ENCODE measurements at regions not wholly inside any gene's neighbourhood (a gene's known extent, or its start where the extent isn't known, plus 50 kb on each side); places are given as distances from the start of the nearest gene placed in this dataset.

DNA sequence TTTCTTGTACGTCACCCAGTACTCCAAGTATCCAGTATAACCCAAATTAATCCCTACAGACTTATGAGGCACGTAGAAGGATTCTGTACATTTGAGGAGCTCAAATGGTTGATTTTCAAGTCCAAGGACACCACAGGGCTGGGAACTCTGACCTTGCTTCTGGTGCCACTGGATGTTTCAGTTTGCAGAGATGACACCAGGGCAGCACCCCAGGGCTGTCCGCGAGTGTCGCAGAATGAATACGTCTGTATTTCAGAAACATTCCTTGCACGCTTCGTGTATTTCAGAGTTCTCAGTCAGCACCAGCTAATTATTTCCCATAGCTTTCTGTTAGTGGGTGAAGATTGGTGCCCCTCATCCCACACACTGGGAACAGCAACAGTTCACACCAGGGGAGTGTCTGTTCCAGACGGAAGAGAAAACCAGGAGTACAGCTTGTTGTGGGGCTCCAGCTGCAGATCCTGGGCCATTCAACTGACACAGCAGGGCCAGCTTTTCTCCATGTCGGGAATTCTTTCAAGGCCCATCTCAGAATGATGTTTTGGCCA is 159.2 kb downstream of the RHOU start:
- H3K27me3 Mint-ChIP-seq (ENCODE audit: low read depth in 2 of 2), result peaks cover 0 to 7% of the 10 kb centered on the region in 2 donors
- Histone ChIP-seq H3K4me3 (ENCODE audit: low read length) (no peak overlapping the region), H3K27me3 (ENCODE audit: control insufficient read depth, insufficient read depth, low read length) (no peaks in the 10 kb centered on the region), H3K9me3 (ENCODE audit: control insufficient read depth, insufficient read depth, low read length) (no peaks in the 10 kb centered on the region), H3K4me1 (ENCODE audit: control insufficient read depth, insufficient read depth, low read length) (peaks cover 6% of the 10 kb centered on the region), H3K36me3 (ENCODE audit: control insufficient read depth, insufficient read depth, low read length) (no peaks in the 10 kb centered on the region), H3K27ac (ENCODE audit: low read length) (no peak overlapping the region)
- H3K4me1 Mint-ChIP-seq, result no peaks in the 10 kb centered on the region
- TF ChIP-seq, protein P1, sequence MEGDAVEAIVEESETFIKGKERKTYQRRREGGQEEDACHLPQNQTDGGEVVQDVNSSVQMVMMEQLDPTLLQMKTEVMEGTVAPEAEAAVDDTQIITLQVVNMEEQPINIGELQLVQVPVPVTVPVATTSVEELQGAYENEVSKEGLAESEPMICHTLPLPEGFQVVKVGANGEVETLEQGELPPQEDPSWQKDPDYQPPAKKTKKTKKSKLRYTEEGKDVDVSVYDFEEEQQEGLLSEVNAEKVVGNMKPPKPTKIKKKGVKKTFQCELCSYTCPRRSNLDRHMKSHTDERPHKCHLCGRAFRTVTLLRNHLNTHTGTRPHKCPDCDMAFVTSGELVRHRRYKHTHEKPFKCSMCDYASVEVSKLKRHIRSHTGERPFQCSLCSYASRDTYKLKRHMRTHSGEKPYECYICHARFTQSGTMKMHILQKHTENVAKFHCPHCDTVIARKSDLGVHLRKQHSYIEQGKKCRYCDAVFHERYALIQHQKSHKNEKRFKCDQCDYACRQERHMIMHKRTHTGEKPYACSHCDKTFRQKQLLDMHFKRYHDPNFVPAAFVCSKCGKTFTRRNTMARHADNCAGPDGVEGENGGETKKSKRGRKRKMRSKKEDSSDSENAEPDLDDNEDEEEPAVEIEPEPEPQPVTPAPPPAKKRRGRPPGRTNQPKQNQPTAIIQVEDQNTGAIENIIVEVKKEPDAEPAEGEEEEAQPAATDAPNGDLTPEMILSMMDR (IDR thresholded peaks at IDR 0.05), result no peak
- no peaks in the 10 kb centered on the region for H3K36me3 Mint-ChIP-seq
- no peak overlapping the region for H3K27ac Mint-ChIP-seq
- no peak overlapping the region for H3K4me3 Mint-ChIP-seq
- ATAC-seq (no peak), DNase-seq (no peak)
- intact Hi-C loops (cut with micrococcal nuclease), result no loop called here
- no peaks in the 10 kb centered on the region for H3K9me3 Mint-ChIP-seq
- WGBS (ENCODE audit: insufficient coverage), result 99% methylated on average over 10 of the region's 10 CpGs

DNA sequence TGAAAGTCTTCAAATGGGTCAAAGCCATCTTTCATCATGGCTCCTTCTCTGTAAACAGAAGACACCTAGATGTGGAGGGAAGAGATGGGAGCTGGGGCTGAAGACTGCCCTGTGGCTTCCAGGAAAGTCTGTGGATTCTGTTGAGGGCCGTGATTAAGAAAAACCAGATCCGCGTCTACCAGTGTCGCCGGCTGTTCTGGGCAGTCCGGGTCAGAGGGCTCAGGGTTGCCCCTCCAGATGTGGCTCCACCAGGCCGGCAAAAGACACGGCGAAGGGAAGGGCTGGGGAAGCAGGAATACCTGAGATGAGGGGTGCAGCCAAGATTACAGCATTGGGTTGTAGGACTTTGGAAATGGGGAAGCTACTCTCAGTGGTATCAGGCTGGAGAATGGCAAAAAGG is 162.6 kb downstream of the RHOU start:
- Mint-ChIP-seq H3K36me3 (no peaks in the 10 kb centered on the region), H3K27me3 (ENCODE audit: low read depth in 2 of 2) (peaks cover 0 to 7% of the 10 kb centered on the region in 2 donors), H3K9me3 (no peaks in the 10 kb centered on the region), H3K4me1 (no peaks in the 10 kb centered on the region), H3K4me3 (no peak overlapping the region), H3K27ac (no peak overlapping the region)
- DNase-seq, result no peak
- Histone ChIP-seq H3K36me3 (ENCODE audit: control insufficient read depth, insufficient read depth, low read length) (no peaks in the 10 kb centered on the region), H3K27ac (ENCODE audit: low read length) (no peak overlapping the region), H3K27me3 (ENCODE audit: control insufficient read depth, insufficient read depth, low read length) (no peaks in the 10 kb centered on the region), H3K4me1 (ENCODE audit: control insufficient read depth, insufficient read depth, low read length) (peaks cover 6% of the 10 kb centered on the region), H3K4me3 (ENCODE audit: low read length) (no peak overlapping the region), H3K9me3 (ENCODE audit: control insufficient read depth, insufficient read depth, low read length) (no peaks in the 10 kb centered on the region)
- no peak for ATAC-seq
- intact Hi-C loops (cut with micrococcal nuclease), result no loop called here
- WGBS (ENCODE audit: insufficient coverage), result 95% methylated on average over 9 of the region's 9 CpGs
- TF ChIP-seq, protein P1 (IDR thresholded peaks at IDR 0.05), result no peak

DNA sequence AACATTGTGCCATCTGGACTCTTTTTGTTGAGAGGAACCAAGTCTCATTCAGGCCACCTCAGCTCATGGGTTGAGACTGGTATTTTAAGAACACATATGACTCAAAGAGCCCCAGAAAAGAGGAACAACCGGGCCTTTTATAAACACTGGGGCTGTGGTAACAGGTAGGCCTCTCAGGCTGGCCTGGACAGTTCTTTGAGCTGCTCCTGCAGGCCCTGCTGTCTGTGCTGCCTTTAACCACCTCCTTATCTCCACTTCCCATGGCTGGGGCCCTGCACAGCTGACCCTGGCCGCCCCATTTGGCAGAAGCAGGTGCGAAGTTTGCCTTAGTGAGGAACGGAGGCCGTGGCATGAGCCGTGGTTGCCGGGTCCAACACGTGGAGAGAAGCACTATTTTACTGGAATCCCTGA is 163.3 kb downstream of the RHOU start:
- Histone ChIP-seq H3K27ac (ENCODE audit: low read length) (no peak overlapping the region), H3K36me3 (ENCODE audit: control insufficient read depth, insufficient read depth, low read length) (no peaks in the 10 kb centered on the region), H3K27me3 (ENCODE audit: control insufficient read depth, insufficient read depth, low read length) (no peaks in the 10 kb centered on the region), H3K4me3 (ENCODE audit: low read length) (no peak overlapping the region), H3K9me3 (ENCODE audit: control insufficient read depth, insufficient read depth, low read length) (no peaks in the 10 kb centered on the region), H3K4me1 (ENCODE audit: control insufficient read depth, insufficient read depth, low read length) (peaks cover 6% of the 10 kb centered on the region)
- intact Hi-C loops (cut with micrococcal nuclease), result no loop called here
- DNase-seq (no peak), ATAC-seq (no peak)
- WGBS (ENCODE audit: insufficient coverage), result 31% methylated on average over 8 of the region's 8 CpGs
- no peaks in the 10 kb centered on the region for H3K36me3 Mint-ChIP-seq
- peaks cover 0 to 7% of the 10 kb centered on the region in 2 donors for H3K27me3 Mint-ChIP-seq (ENCODE audit: low read depth in 2 of 2)
- no peaks in the 10 kb centered on the region for H3K4me1 Mint-ChIP-seq
- no peak overlapping the region for H3K27ac Mint-ChIP-seq
- H3K9me3 Mint-ChIP-seq, result no peaks in the 10 kb centered on the region
- no peak overlapping the region for H3K4me3 Mint-ChIP-seq
- TF ChIP-seq, protein P1 (IDR thresholded peaks at IDR 0.05), result no peak

DNA sequence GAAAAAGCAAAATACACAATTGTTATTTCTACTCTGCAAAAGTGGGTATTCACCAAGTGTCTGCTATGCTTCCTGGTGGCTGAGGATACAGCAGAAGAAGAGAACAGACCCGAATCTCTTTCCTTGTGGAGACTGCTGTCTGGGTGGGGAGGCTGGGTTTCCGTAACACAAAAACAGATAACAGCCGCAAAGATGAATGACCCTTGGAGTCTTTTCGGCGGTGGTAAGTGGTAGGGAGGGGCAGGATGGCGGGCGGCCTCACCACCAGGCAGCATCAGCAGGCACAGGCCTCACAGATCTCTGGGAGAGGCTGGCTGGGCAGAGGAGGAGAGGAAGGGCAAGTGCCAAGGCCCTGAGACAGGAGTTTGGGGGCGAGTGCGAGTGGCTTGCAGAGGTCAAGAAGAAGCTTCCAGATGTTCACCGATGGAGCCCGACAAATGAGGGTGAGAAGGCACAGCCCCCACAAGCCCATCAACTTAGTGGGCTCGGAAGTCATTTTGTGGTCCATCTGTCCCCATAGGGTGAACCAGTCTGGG is 164.2 kb downstream of the RHOU start:
- H3K9me3 Mint-ChIP-seq, result no peaks in the 10 kb centered on the region
- peaks cover 0 to 7% of the 10 kb centered on the region in 2 donors for H3K27me3 Mint-ChIP-seq (ENCODE audit: low read depth in 2 of 2)
- no peaks in the 10 kb centered on the region for H3K4me1 Mint-ChIP-seq
- no peaks in the 10 kb centered on the region for H3K36me3 Mint-ChIP-seq
- no peaks in the 10 kb centered on the region for H3K27me3 ChIP-seq (ENCODE audit: control insufficient read depth, insufficient read depth, low read length)
- intact Hi-C loops (cut with micrococcal nuclease), result no loop called here
- DNase-seq (no peak), ATAC-seq (no peak)
- no peak overlapping the region for H3K27ac ChIP-seq (ENCODE audit: low read length)
- WGBS (ENCODE audit: insufficient coverage), result 89% methylated on average over 12 of the region's 12 CpGs
- no peaks in the 10 kb centered on the region for H3K36me3 ChIP-seq (ENCODE audit: control insufficient read depth, insufficient read depth, low read length)
- H3K4me3 ChIP-seq (ENCODE audit: low read length), result no peak overlapping the region
- TF ChIP-seq, protein P1 (IDR thresholded peaks at IDR 0.05), result no peak
- H3K4me1 ChIP-seq (ENCODE audit: control insufficient read depth, insufficient read depth, low read length), result peaks cover 6% of the 10 kb centered on the region
- no peaks in the 10 kb centered on the region for H3K9me3 ChIP-seq (ENCODE audit: control insufficient read depth, insufficient read depth, low read length)
- no peak overlapping the region for H3K27ac Mint-ChIP-seq
- no peak overlapping the region for H3K4me3 Mint-ChIP-seq
